NB4 (cell line): ENCODE measurements at regions not wholly inside any gene's neighbourhood (a gene's known extent, or its start where the extent isn't known, plus 50 kb on each side); places are given as distances from the start of the nearest gene placed in this dataset.

Experiments
- CTCF ChIP-seq: IDR thresholded peaks from one replicate; pipeline ENCODE4 v1.5.1; 2012; ENCODE audit warnings: low read depth, low read length
- MAX ChIP-seq: IDR thresholded peaks from 2 replicates; pipeline ENCODE4 v1.6.1; 2011; ENCODE audit warnings: low read depth, low read length
- MYC ChIP-seq: IDR thresholded peaks from 2 replicates; pipeline ENCODE4 v1.6.1; 2011; ENCODE audit warnings: low read depth, low read length
- POLR2A ChIP-seq: IDR thresholded peaks from 2 replicates; pipeline ENCODE4 v1.6.1; 2011; ENCODE audit warnings: mild to moderate bottlenecking; ENCODE audit not compliant: insufficient read length; ENCODE audit errors: extremely low read depth

- TF ChIP-seq CTCF, result no peak
- TF ChIP-seq POLR2A, result no peak
- TF ChIP-seq MAX, result no peak
- TF ChIP-seq MYC, result no peak
Measured at GRCh38 chr1:232859216-232859615, 54.0 kb downstream of the MAP10 start.
